HUDEP-2 (cell line): ENCODE measurements at regions not wholly inside any gene's neighbourhood (a gene's known extent, or its start where the extent isn't known, plus 50 kb on each side); places are given as distances from the start of the nearest gene placed in this dataset.
"Not testable (repeated sequence)": the region's sequence is repeated elsewhere in the genome, so short reads cannot be mapped to it uniquely, and the experiment has no call there.

Experiments used
- DNase-seq, 76 experiments: peaks; one replicate each; lab custom pipeline; 2025; ENCODE audit not compliant: unreplicated experiment in 76 of 76; lab: John Stamatoyannopoulos, UW

GRCh38 chr5:174648618-174649017, 75.8 kb upstream of the MSX2 start:
- DNase-seq = not testable (repeated sequence)

GRCh38 chr5:174649391-174649790, 75.0 kb upstream of the MSX2 start:
- no peak for DNase-seq

- no peak for DNase-seq
Observed at GRCh38 chr5:174654442-174654841, 69.9 kb upstream of the MSX2 start.

- DNase-seq = no peak
Observed at GRCh38 chr5:174655351-174655750, 69.0 kb upstream of the MSX2 start.

DNA sequence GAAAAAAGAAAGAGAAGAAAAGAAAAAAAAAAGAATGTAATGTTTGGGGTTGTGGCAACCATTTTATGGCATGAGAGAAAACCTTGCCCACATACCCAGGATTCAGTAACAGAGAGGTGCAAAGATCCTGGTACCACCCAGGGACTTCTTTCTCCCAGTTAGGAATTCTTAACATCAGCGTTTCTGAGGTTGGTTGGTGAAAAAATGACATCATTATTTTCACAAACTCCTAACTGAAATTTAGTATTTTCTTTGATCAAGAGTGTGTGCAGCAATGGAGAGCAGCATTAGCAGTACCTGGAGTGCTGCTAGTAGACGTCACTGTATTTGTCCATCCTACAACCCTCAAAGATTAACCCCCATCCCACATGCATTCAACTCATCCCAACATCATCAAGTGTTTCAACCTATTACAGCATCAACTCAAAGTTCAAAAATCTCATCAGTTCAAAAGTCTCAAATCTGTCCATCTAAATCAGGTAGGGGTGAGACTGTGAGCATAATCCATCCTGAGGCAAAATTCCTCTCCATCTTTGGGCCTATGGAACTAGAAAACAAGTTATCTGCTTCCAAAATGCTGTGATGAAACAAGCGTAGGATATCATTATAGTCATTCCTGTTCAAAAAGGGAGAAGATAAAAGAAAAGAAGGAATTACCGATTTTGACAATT, 60.1 kb upstream of the MSX2 start:
- DNase-seq = no peak

GRCh38 chr5:174665347-174665746, 59.0 kb upstream of the MSX2 start:
- no peak for DNase-seq

- DNase-seq = no peak
Observed at GRCh38 chr5:174667526-174667925, 56.9 kb upstream of the MSX2 start.

DNA sequence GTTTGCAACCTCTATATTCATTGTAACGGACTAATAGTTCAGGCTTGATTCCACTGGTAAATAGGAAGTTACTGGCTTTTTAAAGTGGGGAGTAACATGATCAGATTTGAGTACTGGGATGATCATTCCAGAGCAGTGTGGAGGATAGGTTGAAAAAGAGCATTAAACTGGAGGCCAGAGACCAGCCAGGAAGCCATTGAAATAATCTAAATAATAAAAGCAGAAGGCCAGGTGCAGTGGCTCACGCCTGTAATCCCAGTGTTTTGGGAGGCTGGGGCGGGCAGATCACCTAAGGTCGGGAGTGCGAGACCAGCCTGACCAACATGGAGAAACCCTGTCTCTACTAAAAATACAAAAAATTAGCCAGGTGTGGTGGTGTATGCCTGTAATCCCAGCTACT, 56.0 kb upstream of the MSX2 start:
- DNase-seq = no peak
